ENCODE measurements at regions not wholly inside any gene's neighbourhood (a gene's known extent, or its start where the extent isn't known, plus 50 kb on each side); places are given as distances from the start of the nearest gene placed in this dataset.

DNA sequence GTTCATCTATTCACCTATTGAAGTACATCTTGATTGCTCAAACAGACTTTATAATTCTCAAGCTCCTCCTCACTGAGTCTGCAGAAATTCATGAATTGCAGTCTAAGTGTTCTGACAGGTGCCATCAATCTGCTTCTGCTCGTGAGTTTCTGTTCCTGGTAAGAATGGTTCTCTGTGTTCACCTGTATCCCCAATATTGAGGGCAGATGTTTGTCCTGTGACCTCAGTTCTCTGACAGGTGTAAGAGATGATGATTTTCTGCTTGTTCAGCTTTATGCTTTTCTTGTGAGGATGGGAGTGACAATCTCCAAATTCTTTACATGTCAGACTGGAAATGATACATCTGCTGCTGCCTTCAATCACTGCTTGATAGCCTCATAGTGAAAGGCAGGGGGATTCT is 736.9 kb upstream of the COBL start:
- no peak for TF ChIP-seq EZH2 (IDR thresholded peaks at IDR 0.05)
- no peak for TF ChIP-seq POLR2AphosphoS5 (IDR thresholded peaks at IDR 0.05; ENCODE audit: borderline replicate concordance, low read depth, low read length)
- TF ChIP-seq FOXP2 (optimal IDR thresholded peaks at IDR 0.05; ENCODE audit: control extremely low read depth, extremely low read length, insufficient read depth): no peak
